ENCODE measurements at regions not wholly inside any gene's neighbourhood (a gene's known extent, or its start where the extent isn't known, plus 50 kb on each side); places are given as distances from the start of the nearest gene placed in this dataset.
A peak's percentile ranks its signal among the peaks of the same experiment; 100 is the strongest.

DNA sequence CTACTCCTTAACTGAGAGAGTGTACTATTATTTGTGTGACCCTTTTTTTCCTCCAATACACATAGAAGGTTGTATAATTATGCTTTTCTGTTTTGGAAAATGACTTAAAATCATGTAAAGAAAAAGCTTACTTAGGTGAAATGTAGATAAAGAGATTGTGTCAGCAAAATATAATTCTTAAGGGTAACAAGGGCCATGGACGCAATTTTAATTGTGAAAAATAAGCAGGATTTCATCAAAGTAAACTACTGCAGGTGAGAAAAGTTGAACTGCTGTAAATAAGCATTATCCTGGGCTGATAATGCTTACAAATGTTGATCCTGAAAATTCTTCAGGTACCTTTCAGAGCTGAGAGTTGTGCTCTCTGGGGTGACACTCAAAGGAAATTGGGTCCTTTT, 141.5 kb downstream of the RPIA start:
- no peak for DNase-seq (ENCODE audit: low read depth in 2 of 2)

DNA sequence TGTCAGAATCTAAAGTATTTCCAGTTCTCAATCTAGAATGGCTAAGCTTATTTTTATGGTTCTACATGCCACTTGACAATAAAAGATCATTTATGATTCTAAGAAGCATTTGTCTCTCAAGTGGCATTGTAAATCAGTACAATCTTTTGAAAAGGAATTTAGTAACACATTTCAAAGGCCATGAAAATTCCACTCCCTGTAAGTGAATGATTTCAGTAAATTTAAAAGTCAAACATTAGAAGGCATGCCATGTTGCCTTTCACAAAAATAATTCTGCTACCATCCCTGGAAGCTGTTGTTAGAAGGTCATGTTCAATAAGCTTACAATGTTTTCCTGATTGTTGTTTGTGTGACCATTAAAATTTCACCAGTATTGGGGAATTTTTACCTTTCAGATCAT, 142.9 kb downstream of the RPIA start:
- DNase-seq (ENCODE audit: low read depth in 2 of 2): no peak

DNA sequence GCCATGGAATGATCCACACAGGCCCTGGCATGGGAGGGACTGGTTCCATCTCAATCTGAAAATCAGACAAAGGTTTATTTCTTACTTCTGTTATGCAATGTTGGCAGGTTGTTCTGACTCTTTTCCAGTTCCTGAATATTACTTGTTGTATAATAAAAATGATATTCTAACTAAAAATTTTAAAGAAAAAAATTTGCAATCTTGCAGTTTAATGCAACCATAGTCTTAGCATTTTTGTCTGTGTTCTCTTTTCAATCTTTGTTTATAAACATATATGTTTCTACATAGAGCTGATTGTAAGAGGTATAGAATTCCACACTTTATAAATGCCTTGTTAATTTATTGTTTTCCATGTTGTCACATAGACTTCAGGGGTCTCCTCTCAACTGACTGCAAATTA, 143.4 kb downstream of the RPIA start:
- DNase-seq (ENCODE audit: low read depth in 2 of 2): no peak

DNA sequence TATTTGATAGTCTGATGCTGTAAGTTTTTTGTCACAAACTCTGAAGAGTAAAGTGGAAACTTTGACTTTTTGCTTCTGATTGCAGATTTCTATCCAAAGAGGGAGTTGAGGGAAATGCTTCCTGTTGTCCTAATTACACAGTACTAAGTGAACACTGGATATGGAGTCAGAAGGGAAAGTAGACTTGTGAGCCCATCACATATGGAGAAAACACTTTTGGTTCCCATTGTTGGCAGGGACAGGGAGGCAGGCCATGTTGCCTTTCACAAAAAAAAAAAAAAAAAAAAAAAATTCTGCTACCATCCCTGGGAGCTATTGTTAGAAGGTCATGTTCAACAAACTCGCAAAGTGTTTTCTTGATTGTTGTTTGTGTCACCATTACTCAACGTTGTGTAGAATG, 144.3 kb downstream of the RPIA start:
- DNase-seq (ENCODE audit: low read depth in 2 of 2): no peak

DNA sequence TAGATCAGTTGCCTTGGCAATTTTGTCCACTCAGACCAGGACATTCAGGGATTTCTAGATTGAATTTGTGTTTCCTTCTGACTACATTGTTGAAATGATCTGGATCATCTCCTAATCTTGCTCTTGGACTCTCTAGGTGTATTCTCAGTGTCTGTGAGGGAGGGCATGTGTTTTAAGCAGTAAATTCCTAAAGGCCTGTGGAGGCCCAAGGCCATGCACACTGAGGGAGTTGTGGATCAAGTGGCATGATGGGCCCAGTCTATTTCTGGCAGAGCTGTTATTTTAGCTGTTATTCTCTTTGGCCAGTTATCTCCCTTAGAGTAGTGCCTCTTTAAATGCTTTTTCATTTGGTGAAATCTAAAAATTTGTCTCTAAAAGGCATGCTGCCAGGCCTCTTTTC, 144.9 kb downstream of the RPIA start:
- no peak for DNase-seq (ENCODE audit: low read depth in 2 of 2)

DNA sequence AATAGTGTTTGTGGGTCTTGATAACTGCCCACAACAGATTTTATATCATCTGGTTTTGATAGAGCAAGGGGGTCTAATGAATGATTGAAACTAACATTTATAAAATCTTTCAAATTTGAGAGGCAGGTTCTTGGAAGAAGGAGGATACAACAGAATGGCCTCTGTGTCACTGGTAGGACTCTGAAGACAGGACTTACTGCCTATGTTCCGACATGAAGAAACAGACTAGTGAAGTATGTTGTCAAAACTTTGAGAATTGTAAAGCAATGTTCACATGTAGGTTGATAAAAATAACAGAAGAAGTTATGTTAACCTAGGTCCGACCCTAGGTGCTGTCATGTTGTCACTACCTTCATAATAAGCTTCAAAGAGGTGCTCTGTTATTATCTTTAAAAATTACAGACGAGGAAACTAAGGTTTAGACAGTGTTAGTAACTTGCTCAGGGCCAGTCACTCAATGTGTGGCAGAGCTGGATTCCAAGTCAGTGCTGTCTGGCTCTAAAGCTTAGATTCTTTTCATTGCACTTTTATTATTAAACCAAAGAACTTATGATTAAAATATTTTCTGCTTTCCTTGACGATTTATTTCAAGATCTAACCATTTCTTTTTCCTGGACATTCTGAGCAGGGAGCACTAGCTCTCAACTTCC, 146.2 kb downstream of the RPIA start:
- no peak for DNase-seq (ENCODE audit: low read depth in 2 of 2)

DNA sequence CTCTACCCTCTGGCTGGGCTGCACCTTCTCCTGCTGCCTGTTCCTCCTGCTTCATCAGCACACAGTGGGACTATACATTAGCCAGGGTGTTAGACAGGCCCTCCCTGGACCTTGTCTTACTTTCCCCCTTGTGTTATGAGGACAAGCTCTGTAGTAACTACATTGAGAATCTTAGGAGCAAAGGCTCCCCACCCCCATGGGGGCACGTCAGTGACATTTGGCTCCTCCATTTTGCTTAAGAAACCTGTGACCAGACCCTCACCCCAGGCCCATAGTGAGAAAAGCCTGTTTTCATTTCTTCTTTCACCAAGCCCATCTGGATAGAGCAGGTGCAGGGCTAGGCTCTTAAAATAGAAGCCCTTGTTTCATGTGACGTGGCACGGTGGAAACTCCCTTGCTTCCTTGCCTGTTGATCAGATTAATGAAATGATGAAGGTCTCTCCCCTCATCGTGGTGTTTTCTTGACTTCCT, 146.7 kb downstream of the RPIA start:
- DNase-seq (ENCODE audit: low read depth in 2 of 2): no peak

DNA sequence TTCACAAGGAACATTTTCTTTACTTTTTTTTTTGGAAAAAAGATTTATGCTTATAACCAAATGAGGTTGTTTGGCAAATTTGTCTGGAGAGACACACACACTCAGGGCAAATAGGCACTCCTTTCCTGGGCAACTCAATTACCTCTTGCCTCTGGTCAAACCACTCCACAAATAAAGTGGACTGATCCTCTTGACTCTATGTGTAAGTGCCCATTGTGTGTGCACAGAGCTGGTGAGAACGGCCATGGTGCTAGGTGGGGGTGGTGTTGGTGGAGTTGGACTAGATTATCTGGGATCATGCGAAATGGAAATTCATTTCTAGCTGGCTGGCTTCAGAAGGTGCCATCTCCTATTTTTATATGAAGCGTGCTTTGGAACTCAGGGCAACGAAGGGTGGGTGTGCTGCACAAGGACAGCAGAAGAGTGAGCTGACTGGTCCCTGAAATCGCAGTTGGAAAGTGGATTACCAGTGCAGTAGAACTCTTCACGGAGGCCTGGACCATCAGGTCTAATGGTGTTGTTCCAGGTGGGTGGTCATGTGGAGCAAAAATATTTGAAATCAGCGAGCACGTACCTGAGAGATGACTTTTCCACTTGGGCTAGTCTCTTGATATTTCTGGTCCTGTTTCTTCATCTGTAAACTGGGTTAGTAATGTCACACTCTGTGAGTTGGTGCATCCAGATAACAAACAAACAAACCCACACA, 149.9 kb downstream of the RPIA start:
- DNase-seq (ENCODE audit: low read depth in 2 of 2): no peak

DNA sequence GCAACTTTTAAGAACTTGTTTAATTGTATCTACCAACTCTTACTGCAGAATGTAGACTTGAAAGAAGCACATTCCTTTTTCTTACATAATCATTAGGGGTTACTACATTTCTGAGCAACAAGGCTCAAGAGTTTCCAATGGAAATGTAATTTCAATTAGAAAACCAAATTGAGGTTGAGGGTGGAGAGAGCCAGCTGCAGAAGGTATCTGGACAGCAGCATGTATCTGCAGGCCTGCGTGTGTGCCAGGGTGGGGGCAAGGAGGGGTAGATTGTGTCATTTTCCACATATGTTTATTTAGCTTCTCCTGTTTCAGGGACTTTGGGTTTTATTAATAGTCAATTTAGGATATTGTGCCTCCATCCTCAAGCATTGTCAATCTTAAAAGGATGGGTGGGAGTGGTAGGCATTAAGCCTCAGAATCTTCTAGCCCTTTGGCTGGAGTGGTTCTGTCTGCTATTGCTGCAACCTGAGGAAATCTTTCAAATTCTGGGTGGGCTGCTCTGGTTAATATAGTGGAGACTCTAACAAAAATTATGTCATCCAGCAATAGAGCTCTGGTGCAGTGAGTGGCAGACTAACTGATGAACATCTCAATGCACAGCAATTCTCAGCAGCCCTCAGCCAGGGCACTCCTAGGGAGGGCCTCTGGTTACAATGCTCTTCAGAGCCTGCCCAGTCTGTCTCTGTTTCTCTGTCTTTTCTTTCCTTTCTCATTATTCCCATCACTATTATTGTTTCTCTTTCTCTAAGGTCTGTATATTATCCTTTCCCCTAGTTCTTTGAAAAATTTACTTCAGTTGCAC, 151.4 kb downstream of the RPIA start:
- DNase-seq (ENCODE audit: low read depth in 2 of 2): no peak

DNA sequence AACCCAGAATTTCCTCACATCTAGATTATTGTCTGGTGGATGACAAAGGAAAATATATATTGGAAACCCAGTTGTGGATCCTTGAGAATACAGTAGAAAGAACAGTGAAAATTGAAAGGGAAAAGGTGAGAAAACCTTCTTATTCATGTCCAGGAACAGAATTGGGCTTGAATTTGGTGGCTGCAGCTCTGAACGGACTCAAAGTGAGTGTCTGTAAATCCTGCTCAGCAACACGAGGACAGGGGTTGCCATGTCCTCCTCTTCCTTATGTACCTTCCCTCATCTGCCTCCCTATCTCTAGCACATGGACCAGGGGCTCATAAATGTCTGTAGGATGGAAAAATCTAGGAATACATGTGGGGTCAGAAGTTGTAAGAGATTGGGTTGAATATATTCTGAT, 152.2 kb downstream of the RPIA start:
- DNase-seq (ENCODE audit: low read depth in 2 of 2): no peak

DNA sequence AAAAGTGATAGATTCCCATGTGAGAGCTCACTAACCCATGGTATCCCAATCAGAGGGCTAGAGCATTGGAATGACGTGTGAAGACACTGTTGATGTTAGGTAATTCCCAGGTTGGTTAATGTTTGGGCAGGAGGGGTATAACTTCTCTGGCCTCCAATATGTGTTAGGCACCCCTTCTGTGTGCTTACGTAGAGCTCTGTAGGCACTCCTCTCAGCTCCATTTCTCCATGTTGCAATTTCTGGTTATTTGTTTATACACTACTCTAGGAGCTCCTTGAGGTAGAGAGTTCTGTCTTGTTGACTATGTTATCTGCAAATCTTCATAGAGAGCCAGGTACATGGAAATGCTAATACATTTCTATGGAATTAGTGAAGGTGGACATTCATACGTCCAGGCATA, 153.5 kb downstream of the RPIA start:
- no peak for DNase-seq (ENCODE audit: low read depth in 2 of 2)

DNA sequence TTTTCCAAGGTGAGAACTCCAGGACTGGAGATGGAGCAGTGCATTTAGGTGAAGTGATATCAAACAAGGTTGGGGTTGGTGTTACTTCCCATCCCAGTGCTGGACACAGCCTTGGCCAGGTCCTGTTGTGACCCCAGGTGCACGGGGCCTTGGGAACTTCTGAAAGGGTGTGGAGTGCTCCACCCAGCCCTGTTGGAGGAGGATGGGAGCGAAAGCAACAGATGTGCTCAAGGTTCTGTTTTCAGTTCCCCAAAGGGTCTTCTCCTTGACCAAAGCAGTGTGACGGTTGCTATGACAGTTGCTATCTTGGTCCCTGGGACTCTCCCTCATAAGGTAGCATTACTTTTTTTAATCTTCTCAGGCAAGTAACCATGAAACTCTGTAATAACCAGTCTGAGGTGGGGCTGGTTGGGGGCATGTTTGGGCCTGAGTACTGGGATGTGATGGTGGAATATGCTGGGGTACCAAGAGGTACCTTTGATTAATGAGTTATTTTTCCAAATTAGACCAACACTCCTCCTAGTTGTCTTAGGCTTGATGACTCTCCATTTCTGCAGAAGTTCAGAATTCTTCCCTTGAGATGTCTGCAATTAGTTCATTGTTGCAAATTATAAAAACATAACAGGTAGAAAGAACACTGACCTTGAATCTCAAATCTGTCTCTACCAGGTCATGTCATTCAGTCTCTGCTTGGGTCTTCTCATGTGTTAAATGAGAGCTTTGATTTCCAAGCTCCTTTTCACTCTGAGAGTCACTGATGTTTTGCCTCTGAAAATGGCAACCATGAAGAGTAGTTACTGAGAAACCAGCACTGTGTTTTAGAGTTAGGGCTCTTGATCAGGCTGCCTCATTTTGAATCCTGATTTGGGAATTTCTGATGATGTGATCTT, 154.5 kb downstream of the RPIA start:
- DNase-seq (ENCODE audit: low read depth in 2 of 2): no peak

DNA sequence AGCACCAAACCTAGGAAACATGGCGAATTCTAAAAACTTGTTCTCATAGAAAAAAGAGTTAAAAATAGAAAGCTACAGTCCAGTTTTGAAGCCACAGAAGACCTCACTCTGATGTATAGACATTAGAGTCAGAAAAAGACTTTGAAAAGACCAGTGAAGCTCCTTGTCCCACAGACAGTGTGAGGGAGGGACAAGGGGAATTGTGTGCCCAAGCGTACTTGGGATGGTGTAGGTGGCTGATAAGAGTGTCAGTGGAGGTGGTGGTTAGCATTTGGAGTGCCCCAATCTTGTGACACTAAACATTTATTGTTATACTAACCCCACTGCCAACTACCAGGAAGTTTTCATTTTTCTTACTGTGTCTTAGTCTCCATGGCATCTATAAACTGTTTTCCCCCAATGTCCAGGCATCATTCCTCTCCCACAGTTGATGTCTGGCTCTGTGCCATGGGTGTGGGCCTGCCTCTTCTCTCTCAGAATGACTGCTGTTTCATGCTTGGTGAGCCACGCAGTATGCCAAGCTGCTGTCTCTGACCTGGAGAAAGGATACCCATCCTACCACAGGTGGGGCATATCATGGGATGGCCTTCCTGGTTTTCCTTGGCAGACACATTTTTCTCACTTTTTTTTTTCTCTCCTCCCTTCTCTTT, 161.4 kb downstream of the RPIA start:
- DNase-seq (ENCODE audit: low read depth in 2 of 2): peak in 1 of 2 donors; percentile 15

DNA sequence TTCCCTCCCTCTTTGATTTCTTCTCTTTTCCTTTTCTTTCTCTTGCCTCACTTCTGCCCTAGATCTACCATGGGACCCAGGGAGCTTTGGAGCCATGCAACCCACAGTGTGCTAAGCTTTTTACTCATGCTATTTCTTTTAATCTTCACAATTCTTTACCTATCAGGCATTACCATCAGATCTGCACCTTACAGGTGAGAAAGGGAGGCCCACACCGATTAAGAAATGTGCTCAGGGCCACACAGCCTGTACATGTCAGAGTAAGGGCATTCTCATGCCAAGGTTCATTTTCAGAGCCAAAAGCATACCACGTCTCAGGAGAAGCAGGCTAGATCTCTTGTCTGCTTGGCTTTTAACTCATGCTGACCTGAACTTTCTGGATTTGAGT, 161.9 kb downstream of the RPIA start:
- no peak for DNase-seq (ENCODE audit: low read depth in 2 of 2)

DNA sequence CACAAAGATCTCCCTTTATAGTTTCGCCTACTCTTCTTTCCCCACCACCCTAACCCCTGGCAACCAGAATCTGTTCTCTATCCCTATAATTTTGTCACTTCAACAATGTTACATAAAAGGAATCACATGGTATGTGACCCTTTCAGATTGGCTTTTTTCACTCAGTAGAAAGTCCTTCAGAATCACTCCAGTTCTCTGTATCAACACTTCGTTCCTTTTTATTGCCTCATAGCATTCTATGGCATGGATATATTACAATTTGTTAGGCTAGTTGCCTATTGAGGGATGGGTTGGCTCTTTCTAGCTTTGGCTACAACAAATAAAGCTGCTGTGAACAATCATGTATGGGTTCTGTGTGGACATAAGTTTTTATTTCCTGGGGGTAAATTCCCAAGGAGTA, 163.1 kb downstream of the RPIA start:
- DNase-seq (ENCODE audit: low read depth in 2 of 2): no peak

DNA sequence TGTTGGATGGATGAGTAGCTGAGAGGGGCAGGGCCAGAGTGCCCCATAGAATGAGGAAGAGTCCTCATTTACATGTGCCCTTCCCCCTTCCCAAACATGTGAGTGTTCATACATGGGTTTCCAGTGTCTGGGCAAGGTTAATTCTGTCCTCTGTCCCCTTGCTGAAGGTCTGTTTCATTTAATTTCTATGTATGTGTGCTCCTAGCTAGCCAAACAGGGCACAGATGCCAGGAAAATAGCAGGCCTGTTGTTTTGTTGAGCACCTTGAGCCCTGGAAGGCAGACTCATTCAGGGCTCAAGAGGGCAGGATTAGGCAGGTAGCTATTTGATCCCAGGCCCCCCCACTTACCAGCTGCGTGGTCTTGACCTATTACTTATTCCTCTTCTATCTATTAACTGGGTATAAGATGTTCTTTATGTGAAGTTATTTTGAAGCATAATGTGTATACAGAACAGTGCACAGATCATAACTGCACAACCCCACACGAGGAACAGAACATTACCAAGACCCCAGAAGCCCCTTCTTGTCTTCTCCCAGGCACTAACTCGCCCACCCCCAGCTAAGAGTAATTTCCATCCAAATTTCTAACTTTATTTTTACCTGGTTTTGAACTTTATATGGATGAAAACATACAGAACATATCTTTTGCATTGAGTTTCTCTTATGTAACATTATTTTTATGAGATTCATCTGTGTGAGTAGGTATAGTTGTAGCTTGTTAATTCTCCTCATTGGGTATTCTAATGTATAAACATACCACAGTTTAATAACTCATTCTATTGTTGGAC, 164.3 kb downstream of the RPIA start:
- DNase-seq (ENCODE audit: low read depth in 2 of 2): no peak

DNA sequence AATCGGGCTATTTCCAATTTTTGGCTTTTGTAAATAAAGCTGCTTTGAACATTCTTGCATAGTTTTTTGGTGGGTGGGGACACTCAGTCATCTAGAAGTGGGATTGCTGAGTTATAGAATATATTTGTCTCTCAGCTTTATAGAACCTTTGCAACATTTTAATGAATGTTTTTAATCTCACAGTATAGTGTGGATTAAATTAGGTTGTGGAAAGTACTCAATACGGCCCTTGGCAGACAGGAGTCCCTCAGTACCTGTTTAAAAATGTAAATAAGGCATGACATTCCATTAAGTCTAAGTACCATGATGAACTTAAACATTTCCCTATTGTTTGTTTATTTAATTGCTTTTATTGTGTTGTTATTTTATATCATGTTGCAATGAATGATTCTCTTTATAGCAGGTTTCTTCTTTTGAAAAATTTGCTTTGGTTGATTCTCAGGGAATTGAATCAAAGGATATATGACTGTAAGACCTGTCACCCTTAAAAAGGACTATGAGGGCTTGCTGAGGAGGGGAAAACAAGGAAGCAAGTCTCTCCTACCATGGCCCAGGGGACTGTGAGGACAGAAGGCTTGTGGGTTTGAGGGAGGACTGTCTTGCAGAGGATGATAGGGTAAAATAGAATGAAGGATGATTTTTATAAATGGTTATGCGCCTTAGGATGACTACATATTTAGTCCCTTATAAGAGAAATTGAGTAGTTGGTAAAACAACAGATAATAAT, 165.1 kb downstream of the RPIA start:
- DNase-seq (ENCODE audit: low read depth in 2 of 2): no peak

DNA sequence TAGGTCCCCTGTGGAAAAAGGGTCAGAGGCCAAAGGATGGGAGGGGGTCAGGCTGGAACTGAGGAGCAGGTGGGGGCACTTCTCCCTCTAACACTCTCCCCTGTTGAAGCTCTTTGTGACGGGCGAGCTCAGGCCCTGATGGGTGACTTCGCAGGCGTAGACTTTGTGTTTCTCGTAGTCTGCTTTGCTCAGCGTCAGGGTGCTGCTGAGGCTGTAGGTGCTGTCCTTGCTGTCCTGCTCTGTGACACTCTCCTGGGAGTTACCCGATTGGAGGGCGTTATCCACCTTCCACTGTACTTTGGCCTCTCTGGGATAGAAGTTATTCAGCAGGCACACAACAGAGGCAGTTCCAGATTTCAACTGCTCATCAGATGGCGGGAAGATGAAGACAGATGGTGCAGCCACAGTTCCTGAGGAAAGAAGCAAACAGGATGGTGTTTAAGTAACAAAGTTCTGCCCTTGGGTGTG, 165.8 kb downstream of the RPIA start:
- DNase-seq (ENCODE audit: low read depth in 2 of 2): no peak

DNA sequence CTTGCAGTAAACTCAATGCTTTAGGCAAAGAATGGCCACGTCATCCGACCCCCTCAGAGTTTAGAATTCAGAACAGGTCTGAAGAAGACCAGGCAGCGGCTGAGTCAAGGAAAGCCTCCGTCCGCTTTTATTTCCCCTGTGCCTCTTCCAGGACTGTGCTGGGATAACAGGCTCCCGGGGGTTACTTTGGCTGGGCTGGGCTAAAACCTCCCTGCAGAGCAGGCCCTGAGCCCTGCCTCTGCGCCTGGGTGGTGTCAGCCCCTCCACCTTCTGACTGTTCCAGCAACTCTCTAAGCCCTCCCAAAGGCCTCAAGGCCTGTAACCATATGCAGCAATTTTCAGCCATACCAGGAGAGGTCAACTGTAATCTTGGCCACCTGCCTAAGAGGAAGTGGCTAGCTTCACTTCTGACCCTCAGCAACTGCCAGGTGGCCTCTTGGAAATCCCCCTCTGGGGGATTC, 166.5 kb downstream of the RPIA start:
- DNase-seq (ENCODE audit: low read depth in 2 of 2): peak; percentile 85 to 91

Measured in dermis microvascular lymphatic vessel endothelial cell (primary cell).